GM03348 (cell line): ENCODE measurements at regions not wholly inside any gene's neighbourhood (a gene's known extent, or its start where the extent isn't known, plus 50 kb on each side); places are given as distances from the start of the nearest gene placed in this dataset.
A peak's percentile ranks its signal among the peaks of the same experiment; 100 is the strongest.
"Not testable (repeated sequence)": the region's sequence is repeated elsewhere in the genome, so short reads cannot be mapped to it uniquely, and the experiment has no call there.

Experiments used
- DNase-seq: peaks from one replicate; pipeline ENCODE4 v3.0.0; 2012; ENCODE audit warnings: low spot score

DNA sequence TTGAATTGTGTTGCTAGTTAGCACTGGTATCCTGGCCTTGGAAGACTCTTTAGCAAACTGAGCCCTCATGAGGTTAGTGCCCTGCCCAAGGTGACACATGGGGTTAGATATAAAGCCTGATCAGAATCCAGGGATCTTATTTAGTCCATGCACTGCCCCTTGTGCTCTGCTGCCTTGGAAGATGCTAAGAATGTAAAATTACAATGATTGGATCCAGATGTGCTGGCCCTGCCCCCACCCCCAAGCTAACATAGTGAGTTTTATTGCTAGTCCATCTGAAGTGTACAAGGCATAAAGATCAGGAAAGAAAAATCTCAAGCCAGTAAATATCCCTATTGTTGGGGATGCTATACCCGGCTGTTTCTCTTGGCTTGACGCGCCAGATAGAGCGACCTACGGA, 248.1 kb upstream of the C2CD4B start:
- DNase-seq, result peak; percentile 38

- DNase-seq, result peak; percentile 52
Observed at GRCh38 chr15:62413786-62414185, 248.7 kb upstream of the C2CD4B start.

- no peak for DNase-seq
Observed at GRCh38 chr15:62415498-62415897, 250.4 kb upstream of the C2CD4B start.

GRCh38 chr15:62416526-62416925, 251.4 kb upstream of the C2CD4B start:
- DNase-seq, result no peak

- peak; percentile 22 for DNase-seq
Observed at GRCh38 chr15:62417439-62417838, 252.4 kb upstream of the C2CD4B start.

DNA sequence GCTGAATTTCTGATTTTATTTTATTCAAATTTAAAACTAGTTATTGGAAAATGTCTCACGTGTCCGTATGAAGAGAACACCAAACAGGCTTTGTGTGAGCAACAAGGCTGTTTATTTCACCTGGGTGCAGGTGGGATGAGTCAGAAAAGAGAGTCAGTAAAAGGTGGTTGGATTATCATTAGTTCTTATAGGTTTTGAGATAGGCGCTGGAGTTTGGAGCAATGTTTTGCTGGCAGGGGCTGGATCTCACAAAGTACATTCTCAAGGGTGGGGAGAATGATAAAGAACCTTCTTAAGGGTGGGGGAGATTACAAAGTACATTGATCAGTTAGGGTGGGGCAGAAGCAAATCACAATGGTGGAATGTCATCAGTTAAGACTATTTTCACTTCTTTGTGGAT, 253.4 kb upstream of the C2CD4B start:
- DNase-seq, result not testable (repeated sequence)

- DNase-seq, result no peak
Observed at GRCh38 chr15:62419192-62419591, 254.1 kb upstream of the C2CD4B start.

- DNase-seq, result not testable (repeated sequence)
Observed at GRCh38 chr15:62420371-62420770, 255.3 kb upstream of the C2CD4B start.

- DNase-seq, result no peak
Observed at GRCh38 chr15:62421289-62421688, 256.2 kb upstream of the C2CD4B start.

GRCh38 chr15:62426387-62426956, 261.4 kb upstream of the C2CD4B start:
- peak; percentile 74 for DNase-seq

- DNase-seq, result no peak
Observed at GRCh38 chr15:62428259-62428658, 263.2 kb upstream of the C2CD4B start.

DNA sequence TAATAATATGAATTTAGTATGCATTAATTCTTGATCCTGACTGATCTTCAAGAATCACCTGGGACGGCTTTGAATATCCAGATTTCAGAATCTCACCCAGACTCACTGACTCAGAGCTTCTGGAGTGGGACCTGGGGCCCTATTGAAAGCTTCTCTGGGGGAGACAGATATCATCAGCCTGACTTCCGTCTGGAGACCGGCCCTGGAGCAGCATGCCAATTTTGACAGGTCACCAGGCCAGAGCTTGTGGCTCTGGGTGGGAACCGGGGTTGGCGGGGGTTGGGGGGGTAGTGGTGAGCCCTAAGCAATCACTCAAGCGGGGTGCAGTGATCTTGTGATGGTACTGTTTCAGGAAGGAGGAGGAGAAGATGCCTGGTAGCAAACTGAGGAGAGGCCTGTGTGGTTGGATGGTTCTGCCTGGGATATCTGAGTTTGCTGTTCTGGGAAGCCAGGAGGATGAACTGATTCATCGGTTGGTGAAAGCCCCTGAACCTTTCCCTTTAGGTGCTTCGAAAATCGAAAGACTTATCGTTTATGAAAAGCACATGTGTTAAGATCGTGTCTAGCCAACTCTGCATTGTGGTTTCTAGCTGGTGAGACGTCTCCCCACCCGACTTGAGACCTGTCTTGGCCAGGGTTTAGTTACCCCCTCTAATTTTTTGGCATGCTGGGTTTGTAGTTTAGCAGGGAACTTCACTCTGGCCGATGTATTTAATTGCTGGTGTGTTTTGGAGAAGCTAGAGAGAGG, 263.9 kb upstream of the C2CD4B start:
- no peak for DNase-seq

DNA sequence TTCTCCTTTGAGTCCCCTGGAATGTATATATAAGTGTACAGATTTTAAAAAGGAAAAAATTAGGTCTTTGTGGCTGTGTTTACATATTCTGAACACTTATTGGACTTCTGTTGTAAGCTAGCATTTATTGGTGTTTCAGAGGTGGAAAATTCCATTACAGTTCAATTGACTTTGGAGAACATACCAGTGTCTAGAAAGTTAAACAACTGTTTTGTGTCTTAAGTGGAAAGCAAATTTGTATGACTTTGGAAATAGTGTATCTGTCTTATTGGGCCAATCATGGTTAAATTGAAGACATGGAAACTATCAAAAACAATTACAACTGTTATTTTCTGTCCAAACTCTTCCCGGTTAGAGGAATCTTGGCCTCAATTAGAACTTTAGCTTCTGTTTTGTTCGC, 265.0 kb upstream of the C2CD4B start:
- no peak for DNase-seq

- no peak for DNase-seq
Observed at GRCh38 chr15:62430552-62430951, 265.5 kb upstream of the C2CD4B start.

DNA sequence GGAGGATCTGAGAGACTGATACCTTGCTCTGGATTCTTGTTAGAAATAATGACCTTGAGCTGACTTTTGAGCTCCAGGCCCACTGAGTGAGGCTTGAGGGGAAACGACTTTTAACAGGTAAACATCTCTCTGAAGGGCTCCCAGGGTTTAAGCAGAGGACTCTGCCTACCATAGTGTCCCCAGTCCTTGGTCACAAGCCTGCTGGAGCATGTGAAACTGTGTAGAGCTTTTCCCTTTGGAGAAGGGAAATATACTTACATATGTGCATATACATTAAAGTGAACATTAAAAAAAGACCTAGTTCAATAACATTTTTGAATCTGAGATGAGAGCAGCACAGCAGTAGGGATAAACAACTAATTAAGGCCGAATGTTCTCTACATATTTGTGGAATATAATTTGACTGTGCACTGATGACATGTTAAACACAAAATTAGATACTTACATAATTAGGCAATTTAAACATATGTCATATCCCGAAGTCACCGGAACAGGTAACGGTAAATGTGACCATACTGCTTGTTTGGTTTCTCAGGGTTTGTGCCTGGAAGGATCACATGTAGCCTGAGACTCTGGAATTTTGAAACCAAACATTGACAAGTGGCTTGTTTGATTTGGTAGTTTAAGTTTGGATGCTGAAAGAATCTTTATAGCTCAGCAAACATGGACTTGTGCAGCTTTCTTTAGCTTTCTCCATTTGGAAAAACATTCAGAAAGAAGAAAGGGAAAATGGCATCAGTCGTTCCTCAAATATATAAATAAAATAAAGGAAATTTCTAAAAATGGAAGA, 266.1 kb upstream of the C2CD4B start:
- DNase-seq, result no peak

DNA sequence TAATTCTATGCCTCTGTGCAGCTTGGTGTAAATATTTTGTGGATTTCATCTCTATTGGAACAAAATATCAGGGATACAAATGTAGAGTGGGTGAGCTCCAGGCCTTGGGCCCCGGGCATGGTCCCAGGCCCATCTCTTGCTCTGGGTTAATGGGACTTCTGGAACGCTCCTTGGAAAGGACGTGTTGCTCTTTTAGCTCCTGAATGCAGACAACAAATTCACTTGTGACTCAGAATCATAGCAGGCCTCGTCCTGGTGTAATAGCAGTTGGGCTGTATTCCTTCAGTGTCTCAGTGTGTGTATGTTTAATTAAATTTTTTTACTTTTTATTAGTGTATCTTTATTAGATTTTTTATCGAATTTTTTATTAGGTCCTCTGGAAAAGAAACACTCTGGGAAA, 266.7 kb upstream of the C2CD4B start:
- no peak for DNase-seq

DNA sequence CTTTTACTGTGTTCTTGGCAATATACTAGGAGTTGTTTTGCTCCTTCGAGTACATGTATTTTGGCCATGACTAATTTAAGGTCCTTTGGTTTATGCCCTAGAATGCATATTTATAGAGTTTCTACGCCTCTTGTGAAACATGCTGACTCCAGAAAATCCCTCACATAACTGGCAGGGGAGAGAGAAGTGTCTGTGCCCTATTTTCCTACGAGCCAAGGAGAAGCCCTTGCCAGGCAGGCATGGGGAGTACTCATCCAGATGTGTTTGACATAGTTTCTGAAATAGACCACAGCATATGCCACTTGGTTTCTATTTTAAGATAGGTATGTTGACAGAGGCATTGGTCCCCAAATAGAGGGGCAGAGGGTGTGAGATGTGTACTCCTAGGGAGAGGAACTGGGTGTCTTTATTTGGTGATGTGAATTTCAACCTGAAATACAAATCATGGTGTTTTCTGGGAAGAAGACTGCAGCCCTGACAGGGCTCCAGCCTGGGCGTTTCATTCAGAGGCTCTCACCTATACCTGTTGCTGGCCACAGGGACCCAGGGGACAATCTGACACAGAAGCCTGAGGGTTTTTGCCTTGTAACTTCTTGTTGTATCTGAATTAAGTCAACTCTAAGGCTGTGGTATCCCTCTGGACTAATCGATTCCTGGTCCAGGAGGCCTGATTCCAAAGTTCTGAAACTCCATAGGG, 267.8 kb upstream of the C2CD4B start:
- DNase-seq, result no peak

- DNase-seq, result no peak
Observed at GRCh38 chr15:62436235-62436634, 271.1 kb upstream of the C2CD4B start.

DNA sequence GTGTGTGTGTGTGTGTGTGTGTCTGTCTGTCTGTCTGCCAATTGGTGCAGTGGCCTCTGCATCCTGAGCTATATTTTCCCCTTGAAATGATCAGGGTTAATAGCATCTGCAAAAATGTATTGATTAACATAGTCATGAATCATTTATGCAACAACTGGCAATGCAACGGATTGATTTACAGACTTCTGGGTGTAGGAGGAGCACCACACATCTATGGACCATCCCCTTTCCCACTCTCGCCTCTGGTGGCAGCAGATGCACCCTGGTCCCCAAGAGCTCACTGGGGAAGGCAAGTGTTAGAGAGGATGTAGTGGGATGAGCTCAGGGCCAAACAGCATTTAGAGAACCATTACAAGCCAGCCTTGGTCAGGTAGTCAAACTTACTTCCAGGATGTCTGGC, 272.7 kb upstream of the C2CD4B start:
- no peak for DNase-seq

GRCh38 chr15:62439543-62440016, 274.5 kb upstream of the C2CD4B start:
- peak; percentile 54 for DNase-seq

DNA sequence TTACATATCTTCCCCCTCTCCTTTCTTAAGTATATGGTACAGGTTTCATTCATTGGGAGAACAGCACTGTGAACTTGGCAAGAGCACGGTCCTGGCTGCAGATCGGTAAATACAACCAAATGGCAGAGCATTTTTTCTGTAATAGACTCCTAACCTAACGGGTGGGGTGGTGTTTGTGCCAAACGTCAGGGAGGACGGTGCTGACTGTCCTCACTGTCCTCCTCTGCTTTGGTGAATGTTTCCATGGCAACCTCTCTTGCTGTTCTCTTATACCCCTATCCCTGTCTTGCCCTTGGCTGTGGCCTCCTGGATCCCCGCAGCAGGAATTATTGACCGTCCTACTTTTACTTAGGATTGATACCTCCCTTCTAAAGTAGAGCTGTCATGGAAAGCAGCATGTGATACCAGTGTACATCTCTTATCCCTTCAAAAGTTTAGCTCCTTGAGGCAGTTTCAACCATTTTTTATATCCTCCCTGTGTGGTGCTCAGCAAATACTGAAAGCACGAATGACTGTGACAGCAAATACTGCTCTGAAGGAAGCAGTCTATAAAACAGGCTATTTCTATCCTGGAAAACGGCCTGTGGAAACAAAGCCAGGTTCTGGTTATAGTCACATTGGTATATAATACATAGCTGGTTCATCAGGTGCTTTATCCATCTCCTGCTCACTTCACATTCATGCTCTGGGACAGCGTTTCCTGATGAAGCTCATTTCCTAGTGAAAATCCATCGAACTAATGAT, 275.4 kb upstream of the C2CD4B start:
- no peak for DNase-seq
